ENCODE measurements at regions not wholly inside any gene's neighbourhood (a gene's known extent, or its start where the extent isn't known, plus 50 kb on each side); places are given as distances from the start of the nearest gene placed in this dataset.

- TF ChIP-seq, protein P1, sequence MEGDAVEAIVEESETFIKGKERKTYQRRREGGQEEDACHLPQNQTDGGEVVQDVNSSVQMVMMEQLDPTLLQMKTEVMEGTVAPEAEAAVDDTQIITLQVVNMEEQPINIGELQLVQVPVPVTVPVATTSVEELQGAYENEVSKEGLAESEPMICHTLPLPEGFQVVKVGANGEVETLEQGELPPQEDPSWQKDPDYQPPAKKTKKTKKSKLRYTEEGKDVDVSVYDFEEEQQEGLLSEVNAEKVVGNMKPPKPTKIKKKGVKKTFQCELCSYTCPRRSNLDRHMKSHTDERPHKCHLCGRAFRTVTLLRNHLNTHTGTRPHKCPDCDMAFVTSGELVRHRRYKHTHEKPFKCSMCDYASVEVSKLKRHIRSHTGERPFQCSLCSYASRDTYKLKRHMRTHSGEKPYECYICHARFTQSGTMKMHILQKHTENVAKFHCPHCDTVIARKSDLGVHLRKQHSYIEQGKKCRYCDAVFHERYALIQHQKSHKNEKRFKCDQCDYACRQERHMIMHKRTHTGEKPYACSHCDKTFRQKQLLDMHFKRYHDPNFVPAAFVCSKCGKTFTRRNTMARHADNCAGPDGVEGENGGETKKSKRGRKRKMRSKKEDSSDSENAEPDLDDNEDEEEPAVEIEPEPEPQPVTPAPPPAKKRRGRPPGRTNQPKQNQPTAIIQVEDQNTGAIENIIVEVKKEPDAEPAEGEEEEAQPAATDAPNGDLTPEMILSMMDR (IDR thresholded peaks at IDR 0.05; ENCODE audit: extremely low read depth, insufficient read depth, missing control alignments), result no peak
- in situ Hi-C loops (cut with MboI; ENCODE audit: low pct_unique_long_range_greater_than_20kb, low sequenced_read_pairs, unreplicated experiment), result no loop called here
- DNase-seq (ENCODE audit: low spot score), result no peak
These were observed 517.2 kb upstream of the CDH6 start for GRCh38 chr5:30676223-30676840.

DNA sequence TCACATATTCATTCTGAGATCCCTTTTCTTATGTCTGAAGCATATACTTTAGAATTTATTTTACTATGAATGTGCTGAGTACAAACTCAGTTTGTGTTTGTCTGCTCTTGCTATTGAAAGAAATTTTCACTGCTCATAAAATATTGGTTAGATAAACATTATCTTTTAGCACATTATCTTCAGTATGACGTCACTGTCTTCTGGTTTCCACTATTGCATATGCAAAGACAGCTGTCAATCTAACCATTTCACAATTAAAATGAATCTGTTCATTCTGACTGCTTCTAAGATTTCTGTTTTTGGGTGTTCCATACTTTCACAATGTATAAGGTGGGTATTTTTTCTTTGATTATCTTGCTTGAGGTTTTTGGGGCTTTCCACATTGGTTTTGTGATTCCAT lies 526.2 kb upstream of the CDH6 start:
- no peak for DNase-seq (ENCODE audit: low spot score)
- TF ChIP-seq, protein P1 (IDR thresholded peaks at IDR 0.05; ENCODE audit: extremely low read depth, insufficient read depth, missing control alignments), result no peak
- in situ Hi-C loops (cut with MboI; ENCODE audit: low pct_unique_long_range_greater_than_20kb, low sequenced_read_pairs, unreplicated experiment), result no loop called here

DNA sequence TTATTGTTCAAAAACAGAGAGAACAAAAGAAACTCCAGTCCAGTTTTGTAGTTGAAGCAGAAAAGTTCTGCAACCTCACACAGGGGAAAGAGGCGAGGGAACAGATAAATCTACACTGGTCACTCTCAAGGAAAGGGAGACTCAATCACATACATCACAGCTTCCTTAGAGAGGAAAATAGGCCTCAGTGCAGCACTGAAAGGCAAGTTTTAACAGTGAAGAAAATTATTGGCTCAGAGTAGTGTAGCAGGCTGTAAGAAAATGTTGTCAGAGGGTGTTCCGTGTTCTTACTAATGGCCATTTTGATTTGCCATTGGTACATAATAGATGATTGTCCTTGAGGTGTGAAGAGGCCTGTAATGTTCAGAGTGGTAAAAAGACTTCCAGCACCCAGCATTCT lies 530.0 kb upstream of the CDH6 start:
- TF ChIP-seq, protein P1 (IDR thresholded peaks at IDR 0.05; ENCODE audit: extremely low read depth, insufficient read depth, missing control alignments), result no peak
- in situ Hi-C loops (cut with MboI; ENCODE audit: low pct_unique_long_range_greater_than_20kb, low sequenced_read_pairs, unreplicated experiment), result no loop called here
- DNase-seq (ENCODE audit: low spot score), result no peak

GRCh38 chr5:30662373-30662772 lies 531.1 kb upstream of the CDH6 start:
- DNase-seq (ENCODE audit: low spot score), result no peak
- in situ Hi-C loops (cut with MboI; ENCODE audit: low pct_unique_long_range_greater_than_20kb, low sequenced_read_pairs, unreplicated experiment), result no loop called here

GRCh38 chr5:30661730-30662129 lies 531.8 kb upstream of the CDH6 start:
- DNase-seq (ENCODE audit: low spot score), result no peak
- in situ Hi-C loops (cut with MboI; ENCODE audit: low pct_unique_long_range_greater_than_20kb, low sequenced_read_pairs, unreplicated experiment), result no loop called here
- TF ChIP-seq, protein P1 (IDR thresholded peaks at IDR 0.05; ENCODE audit: extremely low read depth, insufficient read depth, missing control alignments), result no peak

More at GRCh38 chr5:30662373-30662772, 531.1 kb upstream of the CDH6 start:
- TF ChIP-seq, protein P1 (IDR thresholded peaks at IDR 0.05; ENCODE audit: extremely low read depth, insufficient read depth, missing control alignments), result no peak

- in situ Hi-C loops (cut with MboI; ENCODE audit: low pct_unique_long_range_greater_than_20kb, low sequenced_read_pairs, unreplicated experiment), result no loop called here
- TF ChIP-seq, protein P1 (IDR thresholded peaks at IDR 0.05; ENCODE audit: extremely low read depth, insufficient read depth, missing control alignments), result no peak
- DNase-seq (ENCODE audit: low spot score), result no peak
These were observed 534.1 kb upstream of the CDH6 start for GRCh38 chr5:30659417-30659816.
